NCI-H446 treated with DMSO at 0.1 percent for 48 hours (cell line): ENCODE measurements at regions not wholly inside any gene's neighbourhood (a gene's known extent, or its start where the extent isn't known, plus 50 kb on each side); places are given as distances from the start of the nearest gene placed in this dataset.

Experiments
- DNase-seq: peaks from one replicate; lab custom pipeline; 2025; lab: John Stamatoyannopoulos, UW

GRCh38 chr20:24261351-24261750 is 208.1 kb upstream of the SYNDIG1 start:
- DNase-seq = no peak

- no peak for DNase-seq
These were observed 212.3 kb upstream of the SYNDIG1 start for GRCh38 chr20:24257171-24257570.

- DNase-seq = no peak
These were observed 213.1 kb upstream of the SYNDIG1 start for GRCh38 chr20:24256307-24256706.

- no peak for DNase-seq
These were observed 214.9 kb upstream of the SYNDIG1 start for GRCh38 chr20:24254480-24254879.

- DNase-seq = no peak
These were observed 216.1 kb upstream of the SYNDIG1 start for GRCh38 chr20:24253321-24253720.

GRCh38 chr20:24245094-24245493 is 224.3 kb upstream of the SYNDIG1 start:
- no peak for DNase-seq

- DNase-seq = no peak
These were observed 226.7 kb upstream of the SYNDIG1 start for GRCh38 chr20:24242763-24243162.

GRCh38 chr20:24241466-24241865 is 228.0 kb upstream of the SYNDIG1 start:
- no peak for DNase-seq

- no peak for DNase-seq
These were observed 232.5 kb upstream of the SYNDIG1 start for GRCh38 chr20:24236963-24237362.

GRCh38 chr20:24236201-24236600 is 233.2 kb upstream of the SYNDIG1 start:
- DNase-seq = no peak

GRCh38 chr20:24235296-24236175 is 233.9 kb upstream of the SYNDIG1 start:
- DNase-seq = no peak

GRCh38 chr20:24227600-24227999 is 239.0 kb upstream of the GGTLC1 start:
- DNase-seq = no peak

- DNase-seq = no peak
These were observed 223.9 kb upstream of the GGTLC1 start for GRCh38 chr20:24212494-24212893.

GRCh38 chr20:24211972-24212371 is 223.4 kb upstream of the GGTLC1 start:
- no peak for DNase-seq

- no peak for DNase-seq
These were observed 221.8 kb upstream of the GGTLC1 start for GRCh38 chr20:24210356-24210755.

GRCh38 chr20:24208652-24209051 is 220.1 kb upstream of the GGTLC1 start:
- DNase-seq = peak; percentile 2

- no peak for DNase-seq
These were observed 219.3 kb upstream of the GGTLC1 start for GRCh38 chr20:24207803-24208300.

GRCh38 chr20:24206995-24207394 is 218.4 kb upstream of the GGTLC1 start:
- no peak for DNase-seq

GRCh38 chr20:24203526-24204183 is 215.1 kb upstream of the GGTLC1 start:
- DNase-seq = no peak

GRCh38 chr20:24199501-24199900 is 210.9 kb upstream of the GGTLC1 start:
- no peak for DNase-seq

GRCh38 chr20:24194143-24194542 is 205.6 kb upstream of the GGTLC1 start:
- no peak for DNase-seq

- no peak for DNase-seq
These were observed 202.3 kb upstream of the GGTLC1 start for GRCh38 chr20:24190905-24191304.

- DNase-seq = no peak
These were observed 197.2 kb upstream of the GGTLC1 start for GRCh38 chr20:24185791-24186190.
